ENCODE measurements at regions not wholly inside any gene's neighbourhood (a gene's known extent, or its start where the extent isn't known, plus 50 kb on each side); places are given as distances from the start of the nearest gene placed in this dataset.

DNA sequence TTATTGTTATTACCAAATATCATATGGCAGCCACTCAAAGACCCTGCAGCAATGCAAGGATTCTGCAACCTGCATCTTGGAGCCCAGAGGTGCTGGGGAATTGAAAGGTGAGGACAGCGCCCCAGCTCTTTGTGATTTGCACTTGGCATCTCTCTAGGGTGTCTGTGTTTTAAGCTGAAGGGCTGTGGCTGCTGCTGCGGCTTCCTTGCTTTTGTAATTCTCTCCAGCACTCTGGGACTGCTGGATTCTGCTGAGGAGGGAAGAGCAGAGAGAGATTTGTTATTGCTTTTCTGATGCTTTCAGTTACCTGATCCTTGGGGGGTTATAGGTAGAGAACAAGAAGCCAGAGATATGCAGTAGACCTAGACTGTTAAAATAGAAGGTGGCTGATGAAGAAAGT is 562.4 kb downstream of the EBF1 start:
- Histone ChIP-seq H3K27me3 (ENCODE audit: insufficient read depth, poor library complexity, severe bottlenecking) (peaks cover 3% of the 10 kb centered on the region), H3K27ac (replicated peaks) (no peak overlapping the region), H3K4me3 (replicated peaks; ENCODE audit: insufficient read depth, low read length) (no peak overlapping the region)
- no peak for DNase-seq (ENCODE audit: low read depth in 1 of 2, low spot score in 1 of 2)
- TF ChIP-seq, protein P1, sequence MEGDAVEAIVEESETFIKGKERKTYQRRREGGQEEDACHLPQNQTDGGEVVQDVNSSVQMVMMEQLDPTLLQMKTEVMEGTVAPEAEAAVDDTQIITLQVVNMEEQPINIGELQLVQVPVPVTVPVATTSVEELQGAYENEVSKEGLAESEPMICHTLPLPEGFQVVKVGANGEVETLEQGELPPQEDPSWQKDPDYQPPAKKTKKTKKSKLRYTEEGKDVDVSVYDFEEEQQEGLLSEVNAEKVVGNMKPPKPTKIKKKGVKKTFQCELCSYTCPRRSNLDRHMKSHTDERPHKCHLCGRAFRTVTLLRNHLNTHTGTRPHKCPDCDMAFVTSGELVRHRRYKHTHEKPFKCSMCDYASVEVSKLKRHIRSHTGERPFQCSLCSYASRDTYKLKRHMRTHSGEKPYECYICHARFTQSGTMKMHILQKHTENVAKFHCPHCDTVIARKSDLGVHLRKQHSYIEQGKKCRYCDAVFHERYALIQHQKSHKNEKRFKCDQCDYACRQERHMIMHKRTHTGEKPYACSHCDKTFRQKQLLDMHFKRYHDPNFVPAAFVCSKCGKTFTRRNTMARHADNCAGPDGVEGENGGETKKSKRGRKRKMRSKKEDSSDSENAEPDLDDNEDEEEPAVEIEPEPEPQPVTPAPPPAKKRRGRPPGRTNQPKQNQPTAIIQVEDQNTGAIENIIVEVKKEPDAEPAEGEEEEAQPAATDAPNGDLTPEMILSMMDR (IDR thresholded peaks at IDR 0.05; ENCODE audit: insufficient read depth, low read length): no peak
- TF ChIP-seq, protein P2, sequence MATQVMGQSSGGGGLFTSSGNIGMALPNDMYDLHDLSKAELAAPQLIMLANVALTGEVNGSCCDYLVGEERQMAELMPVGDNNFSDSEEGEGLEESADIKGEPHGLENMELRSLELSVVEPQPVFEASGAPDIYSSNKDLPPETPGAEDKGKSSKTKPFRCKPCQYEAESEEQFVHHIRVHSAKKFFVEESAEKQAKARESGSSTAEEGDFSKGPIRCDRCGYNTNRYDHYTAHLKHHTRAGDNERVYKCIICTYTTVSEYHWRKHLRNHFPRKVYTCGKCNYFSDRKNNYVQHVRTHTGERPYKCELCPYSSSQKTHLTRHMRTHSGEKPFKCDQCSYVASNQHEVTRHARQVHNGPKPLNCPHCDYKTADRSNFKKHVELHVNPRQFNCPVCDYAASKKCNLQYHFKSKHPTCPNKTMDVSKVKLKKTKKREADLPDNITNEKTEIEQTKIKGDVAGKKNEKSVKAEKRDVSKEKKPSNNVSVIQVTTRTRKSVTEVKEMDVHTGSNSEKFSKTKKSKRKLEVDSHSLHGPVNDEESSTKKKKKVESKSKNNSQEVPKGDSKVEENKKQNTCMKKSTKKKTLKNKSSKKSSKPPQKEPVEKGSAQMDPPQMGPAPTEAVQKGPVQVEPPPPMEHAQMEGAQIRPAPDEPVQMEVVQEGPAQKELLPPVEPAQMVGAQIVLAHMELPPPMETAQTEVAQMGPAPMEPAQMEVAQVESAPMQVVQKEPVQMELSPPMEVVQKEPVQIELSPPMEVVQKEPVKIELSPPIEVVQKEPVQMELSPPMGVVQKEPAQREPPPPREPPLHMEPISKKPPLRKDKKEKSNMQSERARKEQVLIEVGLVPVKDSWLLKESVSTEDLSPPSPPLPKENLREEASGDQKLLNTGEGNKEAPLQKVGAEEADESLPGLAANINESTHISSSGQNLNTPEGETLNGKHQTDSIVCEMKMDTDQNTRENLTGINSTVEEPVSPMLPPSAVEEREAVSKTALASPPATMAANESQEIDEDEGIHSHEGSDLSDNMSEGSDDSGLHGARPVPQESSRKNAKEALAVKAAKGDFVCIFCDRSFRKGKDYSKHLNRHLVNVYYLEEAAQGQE (IDR thresholded peaks at IDR 0.05; ENCODE audit: insufficient replicate concordance, low read depth): no peak
- TF ChIP-seq SPI1 (IDR thresholded peaks at IDR 0.05; ENCODE audit: borderline replicate concordance, low read depth): no peak
- TF ChIP-seq POLR2AphosphoS5 (IDR thresholded peaks at IDR 0.05; ENCODE audit: low read depth): no peak
- TF ChIP-seq GABPA (IDR thresholded peaks at IDR 0.05; ENCODE audit: low read depth): no peak

DNA sequence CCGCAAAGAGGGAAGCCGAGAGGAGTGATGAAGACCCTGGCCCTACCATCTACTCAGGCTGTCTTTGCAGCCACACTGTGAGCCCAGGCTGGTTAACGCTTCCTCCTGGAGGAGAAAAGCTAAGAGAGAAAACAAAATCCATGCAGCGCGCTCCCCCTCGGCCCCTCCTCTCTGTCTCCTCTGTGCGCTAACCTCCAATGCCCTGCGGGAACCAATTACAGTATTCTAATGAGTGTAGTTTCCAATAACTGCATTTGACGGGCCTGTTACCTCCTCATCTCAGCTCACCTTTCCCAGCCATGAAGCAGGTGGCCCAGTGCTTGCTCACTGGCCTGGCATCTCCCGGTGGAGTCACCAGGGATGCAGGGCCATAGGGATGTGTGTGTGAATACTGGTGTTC is 565.5 kb downstream of the EBF1 start:
- TF ChIP-seq GABPA (IDR thresholded peaks at IDR 0.05; ENCODE audit: low read depth): no peak
- no peak for TF ChIP-seq SPI1 (IDR thresholded peaks at IDR 0.05; ENCODE audit: borderline replicate concordance, low read depth)
- no peak for TF ChIP-seq POLR2AphosphoS5 (IDR thresholded peaks at IDR 0.05; ENCODE audit: low read depth)
- TF ChIP-seq, protein P1 (IDR thresholded peaks at IDR 0.05; ENCODE audit: insufficient read depth, low read length): no peak
- TF ChIP-seq, protein P2 (IDR thresholded peaks at IDR 0.05; ENCODE audit: insufficient replicate concordance, low read depth): no peak
- H3K4me3 ChIP-seq (replicated peaks; ENCODE audit: insufficient read depth, low read length): no peak overlapping the region
- no peak overlapping the region for H3K27ac ChIP-seq (replicated peaks)
- DNase-seq (ENCODE audit: low read depth in 1 of 2, low spot score in 1 of 2): no peak
- H3K27me3 ChIP-seq (ENCODE audit: insufficient read depth, poor library complexity, severe bottlenecking): peaks cover 3% of the 10 kb centered on the region

DNA sequence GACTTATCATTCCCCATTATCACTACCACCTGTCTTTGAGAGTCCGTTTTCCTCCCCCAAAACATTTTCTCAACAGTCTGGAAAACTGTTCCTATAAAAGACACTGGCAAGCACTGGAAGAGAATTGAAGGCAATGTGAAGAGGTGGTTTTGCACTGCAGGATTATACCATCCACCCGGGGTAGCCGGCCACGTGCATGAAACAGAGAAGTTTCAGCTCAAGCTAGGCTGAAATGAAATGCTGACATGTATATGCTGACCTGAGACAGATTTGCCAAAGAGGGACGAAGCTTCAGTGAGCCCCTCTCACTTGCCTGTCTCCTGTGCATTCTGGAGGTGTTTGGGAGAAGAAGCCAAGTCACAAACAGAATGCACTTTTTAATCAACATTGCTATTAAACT is 567.0 kb downstream of the EBF1 start:
- Histone ChIP-seq H3K27me3 (ENCODE audit: insufficient read depth, poor library complexity, severe bottlenecking) (peaks cover 3% of the 10 kb centered on the region), H3K27ac (replicated peaks) (no peak overlapping the region), H3K4me3 (replicated peaks; ENCODE audit: insufficient read depth, low read length) (no peak overlapping the region)
- no peak for DNase-seq (ENCODE audit: low read depth in 1 of 2, low spot score in 1 of 2)
- TF ChIP-seq GABPA (IDR thresholded peaks at IDR 0.05; ENCODE audit: low read depth) (no peak), POLR2AphosphoS5 (IDR thresholded peaks at IDR 0.05; ENCODE audit: low read depth) (no peak)
- TF ChIP-seq, protein P1 (IDR thresholded peaks at IDR 0.05; ENCODE audit: insufficient read depth, low read length): no peak

DNA sequence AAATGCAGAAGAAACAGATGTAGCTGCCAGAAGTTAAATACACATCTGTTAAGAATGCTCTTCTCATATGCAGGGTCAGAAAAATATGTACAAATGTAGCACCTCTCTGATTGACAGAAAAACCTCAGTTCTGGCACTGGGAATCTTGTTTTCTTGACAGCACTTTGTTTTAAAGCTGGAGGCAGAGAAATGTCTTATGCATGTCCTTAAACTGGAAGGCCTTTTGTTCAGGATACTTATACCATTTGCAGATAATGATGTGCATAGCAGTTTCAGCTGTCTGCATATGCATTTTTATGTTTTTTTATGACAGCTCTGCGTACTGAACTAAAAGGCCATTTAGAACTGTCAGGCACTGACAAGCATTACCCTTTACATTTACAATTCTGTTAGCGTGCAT is 567.9 kb downstream of the EBF1 start:
- Histone ChIP-seq H3K4me3 (replicated peaks; ENCODE audit: insufficient read depth, low read length) (no peak overlapping the region), H3K27ac (replicated peaks) (no peak overlapping the region), H3K27me3 (ENCODE audit: insufficient read depth, poor library complexity, severe bottlenecking) (peaks cover 3% of the 10 kb centered on the region)
- no peak for TF ChIP-seq POLR2AphosphoS5 (IDR thresholded peaks at IDR 0.05; ENCODE audit: low read depth)
- DNase-seq (ENCODE audit: low read depth in 1 of 2, low spot score in 1 of 2): no peak

All from HL-60 (cell line).